ENCODE measurements at regions not wholly inside any gene's neighbourhood (a gene's known extent, or its start where the extent isn't known, plus 50 kb on each side); places are given as distances from the start of the nearest gene placed in this dataset.

GRCh38 chr13:44191103-44191502, 182.5 kb upstream of the SERP2 start:
- DNase-seq: no peak

GRCh38 chr13:44191504-44192171, 182.0 kb upstream of the SERP2 start:
- DNase-seq: peak; percentile 64

GRCh38 chr13:44193731-44194130, 179.9 kb upstream of the SERP2 start:
- DNase-seq: no peak

- DNase-seq: no peak
These were observed 178.4 kb upstream of the SERP2 start for GRCh38 chr13:44195245-44195644.

- no peak for DNase-seq
These were observed 177.3 kb upstream of the SERP2 start for GRCh38 chr13:44196196-44196751.

GRCh38 chr13:44197791-44198770, 175.5 kb upstream of the SERP2 start:
- DNase-seq: peak; percentile 14

- DNase-seq: no peak
These were observed 174.8 kb upstream of the SERP2 start for GRCh38 chr13:44198826-44199225.

- no peak for DNase-seq
These were observed 173.9 kb upstream of the SERP2 start for GRCh38 chr13:44199627-44200207.

- DNase-seq: no peak
These were observed 167.2 kb upstream of the SERP2 start for GRCh38 chr13:44206434-44206833.

- no peak for DNase-seq
These were observed 166.1 kb upstream of the SERP2 start for GRCh38 chr13:44207476-44207875.

GRCh38 chr13:44210525-44210924, 163.1 kb upstream of the SERP2 start:
- no peak for DNase-seq

- no peak for DNase-seq
These were observed 162.3 kb upstream of the SERP2 start for GRCh38 chr13:44211286-44211685.

GRCh38 chr13:44211704-44212346, 161.8 kb upstream of the SERP2 start:
- no peak for DNase-seq

- DNase-seq: no peak
These were observed 160.8 kb upstream of the SERP2 start for GRCh38 chr13:44212633-44213396.

- DNase-seq: no peak
These were observed 155.0 kb upstream of the SERP2 start for GRCh38 chr13:44218501-44219240.

- no peak for DNase-seq
These were observed 153.8 kb upstream of the SERP2 start for GRCh38 chr13:44219577-44220548.

GRCh38 chr13:44220948-44221347, 152.7 kb upstream of the SERP2 start:
- DNase-seq: no peak

- no peak for DNase-seq
These were observed 152.0 kb upstream of the SERP2 start for GRCh38 chr13:44221657-44222056.

- DNase-seq: no peak
These were observed 149.7 kb upstream of the SERP2 start for GRCh38 chr13:44223770-44224444.
